Upper lobe of left lung (tissue), 6 donors: ENCODE measurements at regions not wholly inside any gene's neighbourhood (a gene's known extent, or its start where the extent isn't known, plus 50 kb on each side); places are given as distances from the start of the nearest gene placed in this dataset.
"Not testable (repeated sequence)": the region's sequence is repeated elsewhere in the genome, so short reads cannot be mapped to it uniquely, and the experiment has no call there.

Experiments used
- ATAC-seq, 2 donors: fragments of 200-7000 bp; cut with Tn5 transposase; one replicate each; pipeline ENCODE4 v1.9.1; 2022; ENCODE audit warnings: mild to moderate bottlenecking in 2 of 2, moderate library complexity in 2 of 2; ENCODE audit not compliant: low FRiP score in 2 of 2
- DNase-seq, 2 donors: peaks; one replicate each; pipeline ENCODE4 v3.0.0-alpha.2; 2019 to 2020
- H3K27ac ChIP-seq, 4 donors: fragments of 200-600 bp; sonication (generic); one replicate each; pipeline ENCODE4 v1.5.1; 2016 to 2019
- H3K27me3 ChIP-seq, 4 donors: fragments of 200-600 bp; sonication (generic); one replicate each; pipeline ENCODE4 v1.5.1; 2017 to 2019
- H3K36me3 ChIP-seq, 4 donors: fragments of 200-600 bp; sonication (generic); one replicate each; pipeline ENCODE4 v1.5.1; 2016 to 2019
- H3K4me1 ChIP-seq, 4 donors: fragments of 200-600 bp; sonication (generic); one replicate each; pipeline ENCODE4 v1.5.1; 2018 to 2019
- H3K4me3 ChIP-seq, 4 donors: fragments of 200-600 bp; sonication (generic); one replicate each; pipeline ENCODE4 v1.5.1; 2017 to 2019; ENCODE audit warnings: mild to moderate bottlenecking in 2 of 4, moderate library complexity in 1 of 4
- H3K9me3 ChIP-seq, 4 donors: fragments of 200-600 bp; sonication (generic); one replicate each; pipeline ENCODE4 v1.5.1; 2018 to 2019
- EP300 ChIP-seq, 4 donors: sonication (generic); formaldehyde crosslinking; IDR thresholded peaks; one replicate each; pipeline ENCODE4 v1.5.1; 2017; ENCODE audit warnings: antibody characterized with exemption in 4 of 4, control low read depth in 2 of 4
- POLR2A ChIP-seq, 4 donors: fragments of 450-650 bp; IDR thresholded peaks; one replicate each; pipeline ENCODE4 v1.5.1; 2016 to 2017; ENCODE audit warnings: antibody characterized with exemption in 4 of 4, mild to moderate bottlenecking in 2 of 4
- POLR2AphosphoS5 ChIP-seq, 2 donors: sonication (generic); formaldehyde crosslinking; IDR thresholded peaks; one replicate each; pipeline ENCODE4 v1.5.1; 2017; ENCODE audit warnings: antibody characterized with exemption in 2 of 2
- WGBS, 2 donors: methylation state at CpG; one replicate each; pipeline ENCODE4 v1.1.5; 2017 to 2018; 5-methylcytosine and 5-hydroxymethylcytosine counted together
- TF ChIP-seq, protein P1 (sequence below), 6 experiments: fragments of 450-650 bp in 4 of 6; fragments of 200-600 bp in 2 of 6; sonication (generic) in 2 of 6; IDR thresholded peaks; one replicate each; pipeline ENCODE4 v1.5.1; 2016 to 2019; ENCODE audit warnings: antibody characterized with exemption in 6 of 6
- donor health status: DM: no; HTN: no; CAD: no; lungs with moderate emphysema.
- donor health status: DM: no; HTN: yes; CAD: no; lungs with severe emphysema.

GRCh38 chr5:6107675-6108539 is 270.4 kb downstream of the MED10 start:
- Histone ChIP-seq H3K9me3 (no peaks in the 10 kb centered on the region), H3K4me1 (no peaks in the 10 kb centered on the region), H3K27ac (no peak overlapping the region), H3K36me3 (no peaks in the 10 kb centered on the region), H3K4me3 (no peak overlapping the region), H3K27me3 (no peaks in the 10 kb centered on the region)
- WGBS, 2 donors, result 68 to 69% methylated on average over 13 of the region's 13 CpGs
- DNase-seq, result no peak
- TF ChIP-seq POLR2AphosphoS5 (IDR thresholded peaks at IDR 0.05), result no peak
- TF ChIP-seq, protein P1, sequence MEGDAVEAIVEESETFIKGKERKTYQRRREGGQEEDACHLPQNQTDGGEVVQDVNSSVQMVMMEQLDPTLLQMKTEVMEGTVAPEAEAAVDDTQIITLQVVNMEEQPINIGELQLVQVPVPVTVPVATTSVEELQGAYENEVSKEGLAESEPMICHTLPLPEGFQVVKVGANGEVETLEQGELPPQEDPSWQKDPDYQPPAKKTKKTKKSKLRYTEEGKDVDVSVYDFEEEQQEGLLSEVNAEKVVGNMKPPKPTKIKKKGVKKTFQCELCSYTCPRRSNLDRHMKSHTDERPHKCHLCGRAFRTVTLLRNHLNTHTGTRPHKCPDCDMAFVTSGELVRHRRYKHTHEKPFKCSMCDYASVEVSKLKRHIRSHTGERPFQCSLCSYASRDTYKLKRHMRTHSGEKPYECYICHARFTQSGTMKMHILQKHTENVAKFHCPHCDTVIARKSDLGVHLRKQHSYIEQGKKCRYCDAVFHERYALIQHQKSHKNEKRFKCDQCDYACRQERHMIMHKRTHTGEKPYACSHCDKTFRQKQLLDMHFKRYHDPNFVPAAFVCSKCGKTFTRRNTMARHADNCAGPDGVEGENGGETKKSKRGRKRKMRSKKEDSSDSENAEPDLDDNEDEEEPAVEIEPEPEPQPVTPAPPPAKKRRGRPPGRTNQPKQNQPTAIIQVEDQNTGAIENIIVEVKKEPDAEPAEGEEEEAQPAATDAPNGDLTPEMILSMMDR (IDR thresholded peaks at IDR 0.05), result no peak
- no peak for TF ChIP-seq EP300 (IDR thresholded peaks at IDR 0.05)
- TF ChIP-seq POLR2A (IDR thresholded peaks at IDR 0.05), result no peak
- no peak for ATAC-seq

DNA sequence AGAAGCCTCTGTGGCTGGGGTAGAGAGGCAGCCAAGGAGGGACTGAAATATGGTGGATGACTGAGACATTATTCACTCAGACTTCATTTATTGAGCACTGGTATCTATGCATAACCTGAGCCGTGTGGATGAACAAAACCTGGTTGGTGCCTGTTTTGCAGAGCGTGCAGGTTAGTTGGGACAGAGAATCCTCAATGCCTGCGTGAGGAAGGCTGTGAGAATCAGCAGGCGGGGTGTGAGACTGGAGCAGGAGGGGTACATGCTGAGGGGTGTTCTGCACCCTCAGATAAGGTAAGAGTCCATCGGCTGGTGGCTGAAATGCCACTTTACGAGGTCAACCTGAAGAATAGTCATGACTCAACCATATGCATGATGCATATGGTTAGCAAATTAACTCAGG is 271.6 kb downstream of the MED10 start:
- 85% methylated on average over 6 of the region's 6 CpGs for WGBS, 2 donors
- H3K9me3 ChIP-seq, result no peaks in the 10 kb centered on the region
- ATAC-seq, result no peak
- no peaks in the 10 kb centered on the region for H3K4me1 ChIP-seq
- no peaks in the 10 kb centered on the region for H3K27me3 ChIP-seq
- DNase-seq, result no peak
- no peaks in the 10 kb centered on the region for H3K36me3 ChIP-seq
- H3K4me3 ChIP-seq, result no peak overlapping the region
- no peak for TF ChIP-seq POLR2AphosphoS5 (IDR thresholded peaks at IDR 0.05)
- TF ChIP-seq, protein P1 (IDR thresholded peaks at IDR 0.05), result no peak
- TF ChIP-seq POLR2A (IDR thresholded peaks at IDR 0.05), result no peak
- TF ChIP-seq EP300 (IDR thresholded peaks at IDR 0.05), result no peak
- H3K27ac ChIP-seq, result no peak overlapping the region

- Histone ChIP-seq H3K9me3 (no peaks in the 10 kb centered on the region), H3K27ac (no peak overlapping the region), H3K4me3 (no peak overlapping the region), H3K36me3 (no peaks in the 10 kb centered on the region), H3K27me3 (no peaks in the 10 kb centered on the region), H3K4me1 (no peaks in the 10 kb centered on the region)
- no peak for DNase-seq
- ATAC-seq, result no peak
- TF ChIP-seq EP300 (IDR thresholded peaks at IDR 0.05) (no peak), POLR2AphosphoS5 (IDR thresholded peaks at IDR 0.05) (no peak), POLR2A (IDR thresholded peaks at IDR 0.05) (no peak)
- TF ChIP-seq, protein P1 (IDR thresholded peaks at IDR 0.05), result no peak
- 85 to 86% methylated on average over 4 of the region's 4 CpGs for WGBS, 2 donors
Observed at GRCh38 chr5:6105320-6105719, 273.0 kb downstream of the MED10 start.

GRCh38 chr5:6096101-6096500 is 282.2 kb downstream of the MED10 start:
- Histone ChIP-seq H3K27me3 (no peaks in the 10 kb centered on the region), H3K36me3 (no peaks in the 10 kb centered on the region), H3K4me1 (no peaks in the 10 kb centered on the region), H3K27ac (no peak overlapping the region), H3K4me3 (no peak overlapping the region), H3K9me3 (no peaks in the 10 kb centered on the region)
- TF ChIP-seq POLR2AphosphoS5 (IDR thresholded peaks at IDR 0.05) (no peak), EP300 (IDR thresholded peaks at IDR 0.05) (no peak), POLR2A (IDR thresholded peaks at IDR 0.05) (no peak)
- TF ChIP-seq, protein P1 (IDR thresholded peaks at IDR 0.05), result no peak
- ATAC-seq (no peak), DNase-seq (no peak)
- WGBS, 2 donors, result 74 to 77% methylated on average over 3 of the region's 3 CpGs

GRCh38 chr5:6094180-6094579 is 284.2 kb downstream of the MED10 start:
- not testable (repeated sequence) for ATAC-seq, DNase-seq, H3K27ac ChIP-seq, H3K27me3 ChIP-seq, H3K36me3 ChIP-seq, H3K9me3 ChIP-seq, H3K4me3 ChIP-seq, H3K4me1 ChIP-seq
- WGBS, 2 donors, result 17 to 68% methylated on average over 1 of the region's 1 CpG
